Myocyte (in vitro differentiated cells): ENCODE measurements at regions not wholly inside any gene's neighbourhood (a gene's known extent, or its start where the extent isn't known, plus 50 kb on each side); places are given as distances from the start of the nearest gene placed in this dataset.
A peak's percentile ranks its signal among the peaks of the same experiment; 100 is the strongest.

Experiments
- DNase-seq: peaks from one replicate; pipeline ENCODE4 v3.0.0-alpha.2; 2012; ENCODE audit warnings: low read depth

DNA sequence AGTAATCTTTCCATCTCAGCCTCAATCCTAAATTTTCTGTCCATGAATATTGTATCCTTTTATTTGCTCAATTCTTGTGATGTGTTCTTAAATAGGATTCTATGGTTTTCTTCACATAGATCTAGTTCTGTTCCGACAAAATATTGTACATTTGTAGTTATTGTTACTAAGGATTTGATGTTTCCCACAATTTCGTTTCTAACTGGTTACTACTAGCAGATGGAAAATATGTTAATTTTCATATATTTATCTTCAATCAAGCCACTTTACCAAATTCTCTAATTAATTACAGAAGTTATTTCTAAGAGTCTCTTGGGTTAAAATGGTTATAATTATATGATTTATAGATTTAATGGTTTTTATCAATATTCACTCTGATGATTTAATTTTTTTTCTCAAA is 60.3 kb downstream of the SEC61B start:
- no peak for DNase-seq

DNA sequence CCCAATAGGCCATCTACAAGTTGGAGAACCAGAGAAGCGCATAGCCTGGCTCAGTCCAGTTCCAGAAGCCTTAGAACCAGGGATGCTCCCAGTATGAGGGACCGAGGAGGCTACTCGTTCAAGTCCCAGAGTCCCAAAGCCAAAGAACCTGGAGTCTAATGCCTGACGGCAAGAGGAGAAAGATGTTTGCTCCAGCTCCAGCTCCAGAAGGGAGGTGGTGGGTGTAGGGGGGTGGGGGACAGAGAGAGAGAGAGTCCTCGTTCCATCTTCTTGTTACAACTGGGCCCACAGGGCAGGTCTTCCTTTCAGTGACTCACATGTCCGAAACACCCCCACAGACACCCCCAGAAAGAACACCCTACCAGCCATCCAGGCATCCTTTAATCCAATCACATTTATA is 63.9 kb downstream of the SEC61B start:
- DNase-seq = no peak

DNA sequence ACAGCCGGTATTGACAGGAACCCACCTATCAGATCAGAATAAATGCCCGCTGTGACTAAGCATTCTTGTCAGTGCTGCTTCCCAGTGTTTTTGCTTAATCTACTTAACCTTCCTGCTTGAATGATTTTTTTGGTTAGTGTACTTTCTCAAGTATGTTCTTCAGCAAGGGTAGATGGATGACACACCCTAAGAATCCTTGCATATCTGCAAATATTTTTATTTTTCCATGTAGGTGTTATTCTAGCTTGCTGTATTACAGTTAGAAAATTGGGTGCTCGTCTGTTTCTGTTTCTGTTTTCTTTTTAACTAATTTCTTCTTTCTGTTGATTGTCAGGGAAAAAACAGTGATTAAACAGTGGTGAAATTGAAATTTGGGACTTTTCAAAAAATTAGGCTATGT is 64.5 kb downstream of the SEC61B start:
- DNase-seq = no peak

DNA sequence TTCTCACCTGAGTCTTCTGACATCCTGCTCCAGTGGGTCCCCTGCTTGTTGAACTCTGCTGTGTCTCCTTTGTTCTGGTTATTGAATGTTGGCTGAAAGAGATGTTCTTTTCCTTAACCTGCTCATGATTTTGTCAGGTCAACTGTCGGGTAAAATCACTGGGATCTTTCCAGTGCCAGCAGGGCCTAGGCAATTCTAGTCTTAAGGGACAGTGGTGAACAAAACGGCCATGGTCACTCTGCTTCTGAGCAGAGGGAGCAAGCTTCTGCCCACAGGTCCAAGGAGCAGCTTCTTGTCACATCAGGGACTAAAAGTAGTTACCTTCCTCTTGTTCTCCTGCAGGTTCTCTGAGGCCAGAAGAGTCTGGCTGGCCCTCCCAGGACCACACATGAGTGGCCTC is 65.6 kb downstream of the SEC61B start:
- DNase-seq = no peak

DNA sequence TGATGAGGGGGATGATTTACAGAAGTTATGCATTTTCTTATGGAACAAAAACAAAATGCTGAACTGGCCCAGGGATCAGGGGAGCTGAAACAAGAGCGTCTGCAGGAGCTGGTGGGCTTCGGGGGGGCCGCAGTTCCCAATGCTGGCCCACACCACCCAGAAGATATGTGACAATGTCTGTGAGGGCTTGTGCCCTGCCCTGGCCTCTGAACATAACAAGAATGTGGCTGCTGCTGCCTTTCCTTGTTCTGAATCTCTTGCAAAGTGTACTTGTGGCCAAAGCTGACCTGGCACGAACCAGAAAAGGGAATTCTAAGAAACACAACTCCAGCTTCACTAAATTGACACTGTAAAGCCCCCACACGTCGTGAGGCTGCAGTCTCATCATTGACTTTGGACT is 66.7 kb downstream of the SEC61B start:
- no peak for DNase-seq

DNA sequence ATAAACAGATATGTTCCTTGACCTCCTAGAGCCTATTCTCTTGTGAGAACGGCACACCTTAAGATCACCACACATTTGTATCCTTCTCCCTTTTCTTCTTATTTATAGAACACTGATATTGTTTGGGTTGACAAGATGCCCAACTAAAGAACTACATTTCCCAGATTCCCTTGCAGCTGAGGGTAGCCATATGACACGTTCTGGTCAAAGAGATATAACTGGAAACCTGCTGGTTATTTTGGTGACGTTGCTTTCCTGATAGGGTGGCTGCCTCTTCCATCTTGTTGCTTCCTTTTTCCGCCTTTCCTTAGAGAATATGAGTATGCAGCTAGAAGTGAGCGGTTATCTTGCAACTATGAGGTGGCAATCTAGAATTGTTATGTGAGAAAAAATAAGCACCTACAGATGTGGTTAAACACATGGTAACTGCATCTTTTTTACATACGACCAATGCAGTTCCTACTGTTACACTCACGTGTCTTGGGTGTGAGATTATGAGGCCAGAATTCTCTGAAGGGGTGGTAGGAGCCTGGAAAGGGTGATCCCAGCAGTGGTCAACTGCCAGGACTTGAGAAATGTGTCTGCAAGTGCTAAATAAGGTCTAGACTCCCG is 72.9 kb downstream of the SEC61B start:
- peak; percentile 8 for DNase-seq

DNA sequence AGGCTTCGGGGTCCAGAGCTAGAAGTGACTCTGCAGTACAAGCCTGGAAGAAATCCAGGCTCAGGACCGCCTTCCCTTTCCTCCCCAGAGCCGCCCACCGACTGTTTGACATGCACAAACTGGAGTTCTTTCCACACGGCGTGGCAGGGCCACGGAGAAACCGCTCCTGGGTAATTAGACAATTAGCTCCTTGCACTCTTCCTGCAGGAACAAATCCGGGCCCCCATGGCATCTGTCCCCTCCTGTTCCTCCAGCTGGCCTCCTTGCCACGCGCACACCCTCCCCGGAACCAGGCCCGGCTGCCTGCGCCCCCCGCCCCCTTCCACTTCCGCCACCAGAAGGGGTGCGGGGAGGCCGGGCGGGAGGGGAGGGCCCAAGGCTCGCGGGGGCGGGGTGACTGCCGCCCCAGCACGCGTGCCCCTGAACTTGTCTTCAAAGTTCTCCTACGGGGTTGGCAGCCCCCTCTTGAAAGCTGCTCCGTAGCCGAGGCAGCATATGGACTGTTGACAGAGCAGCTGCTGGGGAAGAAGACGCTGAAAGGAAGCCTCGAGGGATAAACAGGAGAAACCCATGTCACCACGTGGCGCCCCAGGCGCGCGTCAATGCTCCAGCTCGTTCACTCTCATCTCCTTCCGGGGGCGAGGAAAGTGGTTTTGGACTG is 74.3 kb downstream of the SEC61B start:
- DNase-seq = no peak

DNA sequence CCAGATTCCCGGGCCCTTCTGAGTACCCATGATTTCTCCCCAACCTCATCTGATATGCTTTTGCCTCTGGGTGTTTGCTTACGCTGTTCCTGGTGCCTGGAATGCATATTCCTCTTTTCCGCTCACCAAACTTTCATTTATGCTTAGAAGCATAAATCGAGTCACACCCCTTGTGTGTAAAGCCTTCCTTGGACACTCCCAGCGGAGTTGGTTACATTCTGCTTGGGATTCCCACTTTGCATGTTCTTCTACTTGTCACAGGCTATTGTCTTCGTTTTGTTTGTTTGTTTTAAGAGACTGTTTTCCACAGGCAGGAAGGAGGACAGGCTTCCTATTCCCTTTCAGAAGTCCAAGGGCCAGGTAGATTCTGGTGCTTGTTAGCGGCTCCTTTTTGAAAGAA is 76.5 kb downstream of the SEC61B start:
- no peak for DNase-seq

DNA sequence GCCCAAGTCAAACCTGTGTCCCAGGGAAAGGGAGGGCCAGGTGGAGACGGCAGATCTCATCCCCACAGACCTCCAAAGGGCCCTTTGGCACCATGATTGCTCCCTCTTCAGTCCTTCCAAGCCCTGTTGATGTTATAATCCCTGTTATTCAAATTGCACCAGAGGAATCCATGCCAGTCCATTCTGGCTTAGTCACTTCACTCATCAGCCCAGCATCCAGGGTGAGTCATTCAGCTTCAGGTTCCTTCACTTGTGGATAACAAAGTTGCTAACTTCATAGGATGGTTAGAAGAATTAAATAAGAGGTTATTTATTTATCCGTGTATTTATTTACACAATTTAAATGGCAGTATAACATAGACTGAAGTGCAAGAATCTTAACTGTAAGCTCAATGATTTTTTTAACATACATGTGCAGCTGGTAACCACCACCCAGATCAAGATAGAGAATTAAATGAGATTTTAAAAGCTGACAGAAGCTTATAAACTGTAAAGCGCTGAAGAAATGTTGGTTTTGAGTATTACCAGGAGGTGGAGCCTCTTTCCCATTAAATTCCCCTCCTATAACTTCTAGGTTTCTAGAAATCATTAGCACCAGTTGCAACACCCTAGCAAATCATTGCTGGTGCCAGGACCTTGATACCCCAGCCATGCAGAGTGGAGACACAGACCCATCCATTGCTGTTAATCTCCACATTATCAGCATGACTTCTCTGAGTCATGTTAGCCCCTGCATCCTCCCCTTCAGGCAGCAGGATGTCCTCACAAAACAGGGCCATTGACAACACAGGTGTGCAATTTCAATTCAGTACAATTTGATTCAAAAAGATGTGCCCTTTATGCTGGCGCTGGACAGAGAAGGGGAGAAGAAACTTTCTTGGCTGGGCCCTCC is 77.4 kb downstream of the SEC61B start:
- peak; percentile 65 for DNase-seq

DNA sequence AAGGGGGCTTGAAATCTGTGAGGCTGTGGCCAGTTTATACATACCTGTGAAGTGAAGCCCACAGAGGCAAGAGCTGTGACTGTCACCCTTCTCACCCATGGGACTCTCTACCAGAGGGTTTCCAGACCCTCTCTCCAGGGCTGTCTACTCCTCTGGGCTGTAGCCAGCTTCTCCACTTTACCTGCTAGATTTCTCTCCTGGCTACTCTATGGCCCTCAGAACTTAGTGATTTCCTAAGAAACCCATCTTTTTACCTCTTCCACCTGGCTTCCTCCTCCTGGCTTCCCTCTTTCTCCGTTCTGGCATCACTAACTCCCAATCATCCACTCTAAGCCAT is 78.0 kb downstream of the SEC61B start:
- DNase-seq = no peak

DNA sequence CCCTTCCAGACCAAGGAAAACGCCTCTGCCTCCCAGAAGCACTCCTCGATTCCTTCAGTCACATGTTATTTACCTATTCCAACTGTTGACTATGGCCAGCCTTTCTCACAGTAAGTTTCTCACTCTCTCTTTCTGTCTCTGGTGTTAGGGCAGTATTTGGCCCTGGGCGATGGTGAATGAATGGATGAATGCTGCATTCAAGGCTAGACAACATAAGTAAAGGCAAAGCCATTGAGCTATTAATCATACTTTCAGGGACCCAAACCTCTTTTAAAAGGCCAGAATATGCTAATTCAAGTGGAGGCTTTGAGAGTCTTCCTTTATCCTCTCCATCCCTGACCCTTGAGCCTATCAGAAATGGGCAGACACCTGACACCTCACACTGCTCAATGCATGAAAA is 78.5 kb downstream of the SEC61B start:
- no peak for DNase-seq

DNA sequence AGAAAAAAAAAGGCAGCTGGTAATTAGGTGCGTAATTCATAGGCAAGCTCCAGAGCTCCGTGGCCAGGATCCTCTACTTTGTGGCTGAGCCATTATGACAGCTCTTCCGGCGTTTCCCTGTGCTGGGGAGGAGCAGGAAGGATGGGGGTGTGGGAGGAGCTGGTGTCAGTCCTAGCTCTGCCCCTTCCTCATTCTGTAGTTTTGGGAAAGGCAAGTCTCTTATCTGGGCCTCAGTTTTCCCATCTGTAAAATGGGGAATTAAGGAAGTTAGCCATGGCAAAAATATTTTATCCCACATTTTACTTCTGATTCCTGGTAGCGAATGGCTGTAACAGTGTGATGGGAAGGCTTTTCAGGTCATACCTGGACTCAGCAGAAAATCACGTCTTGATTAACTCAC is 81.1 kb downstream of the SEC61B start:
- DNase-seq = no peak

DNA sequence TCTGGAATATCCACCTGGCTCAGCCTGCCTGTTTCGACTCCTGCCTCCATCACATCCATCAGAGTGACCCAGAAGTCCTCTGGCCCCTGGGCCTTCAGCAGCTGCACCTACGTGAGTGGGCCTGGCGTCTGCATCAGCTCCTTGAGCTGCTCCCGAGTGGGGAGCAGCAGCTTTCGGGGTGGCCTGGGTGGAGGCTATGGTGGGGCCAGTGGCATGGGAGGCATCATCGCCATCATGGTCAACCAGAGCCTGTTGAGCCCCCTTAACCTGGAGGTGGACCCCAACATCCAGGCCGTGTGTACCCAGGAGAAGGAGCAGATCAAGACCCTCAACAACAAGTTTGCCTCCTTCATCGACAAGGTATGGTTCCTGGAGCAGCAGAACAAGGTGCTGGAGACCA is 83.0 kb downstream of the SEC61B start:
- DNase-seq = no peak

DNA sequence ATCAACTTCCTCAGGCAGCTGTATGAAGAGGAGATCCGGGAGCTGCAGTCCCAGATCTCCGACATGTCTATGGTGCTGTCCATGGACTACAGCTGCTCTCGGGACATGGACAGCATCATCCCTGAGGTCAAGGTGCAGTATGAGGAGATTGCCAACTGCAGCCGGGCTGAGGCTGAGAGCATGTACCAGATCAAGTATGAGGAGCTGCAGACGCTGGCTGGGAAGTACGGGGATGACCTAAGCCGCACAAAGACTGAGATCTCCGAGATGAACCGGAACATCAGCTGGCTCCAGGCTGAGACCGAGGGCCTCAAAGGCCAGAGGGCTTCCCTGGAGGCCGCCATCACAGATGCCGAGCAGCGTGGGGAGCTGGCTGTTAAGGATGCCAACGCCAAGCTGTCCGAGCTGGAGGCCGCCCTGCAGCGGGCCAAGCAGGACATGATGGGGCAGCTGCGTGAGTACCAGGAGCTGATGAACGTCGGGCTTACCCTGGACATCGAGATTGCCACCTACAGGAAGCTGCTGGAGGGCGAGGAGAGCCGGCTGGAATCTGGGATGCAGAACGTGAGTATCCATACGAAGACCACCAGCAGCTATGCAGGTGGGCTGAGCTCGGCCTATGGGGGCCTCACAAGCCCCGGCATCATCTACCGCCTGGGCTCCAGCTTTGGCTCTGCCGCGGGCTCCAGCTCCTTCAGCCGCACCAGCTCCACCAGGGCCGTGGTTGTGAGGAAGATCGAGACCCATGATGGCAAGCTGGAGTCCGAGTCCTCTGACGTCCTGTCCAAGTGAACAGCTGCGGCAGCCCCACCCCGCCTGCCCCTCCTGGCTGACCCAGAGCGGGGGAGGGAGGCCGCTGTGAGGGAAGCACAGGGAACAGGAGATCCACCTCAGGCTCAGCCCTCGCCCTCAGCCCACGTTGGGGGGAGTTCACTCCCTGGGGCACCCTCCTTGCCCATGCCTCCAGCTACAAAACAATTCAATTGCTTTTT is 84.0 kb downstream of the SEC61B start:
- DNase-seq = peak; percentile 49

DNA sequence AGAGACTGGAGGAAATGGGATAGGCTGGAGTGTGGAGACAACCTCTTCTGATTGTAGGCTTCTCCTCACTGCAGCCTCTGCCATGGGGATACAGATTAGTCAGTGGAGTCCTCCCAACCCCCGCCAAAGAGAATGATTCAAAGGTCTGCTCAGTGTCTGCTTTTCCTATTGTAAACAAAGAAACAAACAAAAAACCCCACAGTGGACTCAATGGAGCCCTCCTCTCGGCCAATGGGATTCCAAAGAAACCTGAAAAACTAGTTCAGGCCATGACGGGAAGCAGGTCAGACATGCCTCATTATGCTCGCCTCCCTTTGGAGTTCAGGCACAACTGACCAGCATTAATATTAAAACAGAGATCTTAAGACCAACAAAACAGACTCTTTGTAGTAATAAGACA is 85.8 kb downstream of the SEC61B start:
- DNase-seq = no peak

DNA sequence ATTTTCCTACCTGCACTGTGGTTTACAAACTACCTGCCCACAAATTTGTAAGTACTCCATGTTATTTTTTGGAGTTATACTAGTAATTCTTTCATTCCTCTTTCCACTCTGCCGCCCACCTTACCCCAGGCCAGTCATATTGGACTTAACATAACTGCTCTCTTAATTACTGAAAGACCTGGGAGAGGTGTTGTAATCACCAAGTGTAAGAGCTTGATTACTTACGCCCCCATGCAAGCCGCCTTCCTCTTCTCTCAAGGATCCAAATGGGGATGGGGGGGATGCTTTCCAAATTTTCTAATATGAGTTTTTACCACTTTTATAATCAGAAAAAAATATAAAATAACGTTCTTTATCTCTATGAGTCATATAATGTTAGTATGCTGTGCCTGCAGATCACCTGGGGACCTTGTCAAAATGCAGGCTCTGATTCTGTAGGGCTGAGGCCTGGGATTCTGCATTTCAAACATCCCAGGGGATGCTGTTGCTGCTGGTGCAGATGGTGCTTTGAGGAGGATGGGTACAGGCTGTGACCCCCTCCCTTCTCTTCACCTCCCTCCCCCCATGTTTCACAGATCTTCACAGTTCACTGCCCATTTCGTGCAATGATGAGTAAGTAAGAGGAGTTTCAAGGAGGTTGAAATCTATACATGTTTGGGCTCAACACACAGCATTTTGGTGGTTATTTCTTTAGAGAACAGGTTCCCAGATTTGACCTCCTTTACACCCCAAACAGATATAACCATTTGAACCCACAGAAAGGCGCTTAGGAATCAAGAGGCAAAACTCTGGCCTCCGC is 87.3 kb downstream of the SEC61B start:
- DNase-seq = no peak

DNA sequence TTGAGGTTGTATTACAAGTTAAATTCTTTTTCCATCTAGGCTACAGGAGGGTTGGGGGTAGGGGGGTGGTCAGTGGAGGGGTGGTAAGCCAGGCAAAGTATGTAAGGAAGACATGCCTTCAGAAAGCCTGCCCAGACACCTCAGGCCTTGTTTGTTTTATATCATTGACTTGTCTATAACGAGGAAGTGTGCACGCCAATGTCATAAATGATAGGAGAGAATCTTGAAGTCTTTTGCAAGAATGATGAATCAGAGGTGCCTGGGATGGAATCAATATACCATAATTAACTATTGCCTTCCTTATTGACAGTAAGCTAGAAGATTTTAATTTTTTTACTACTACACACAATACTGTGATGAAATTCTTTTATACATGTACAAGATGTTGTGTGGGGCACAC is 90.7 kb downstream of the SEC61B start:
- DNase-seq = no peak

DNA sequence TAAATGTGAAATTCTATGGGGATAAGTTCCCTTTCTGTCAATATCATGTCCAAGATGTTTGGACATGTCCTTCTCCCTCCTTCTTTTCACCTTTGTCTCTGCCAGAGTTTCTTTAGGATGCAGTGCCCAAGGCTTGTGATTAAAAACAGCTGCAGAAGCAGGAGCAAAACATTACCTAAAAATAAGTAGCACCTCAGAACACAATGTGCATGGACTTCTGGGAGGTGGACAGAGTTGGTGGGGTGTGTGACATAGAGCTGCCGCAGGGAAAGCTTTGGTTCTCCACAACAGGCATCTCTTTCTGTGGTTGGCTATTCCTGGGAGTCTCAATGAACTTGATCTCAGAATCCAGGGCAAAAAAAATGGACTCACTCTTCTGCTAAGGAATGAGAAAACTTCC is 97.0 kb downstream of the SEC61B start:
- peak; percentile 15 for DNase-seq

DNA sequence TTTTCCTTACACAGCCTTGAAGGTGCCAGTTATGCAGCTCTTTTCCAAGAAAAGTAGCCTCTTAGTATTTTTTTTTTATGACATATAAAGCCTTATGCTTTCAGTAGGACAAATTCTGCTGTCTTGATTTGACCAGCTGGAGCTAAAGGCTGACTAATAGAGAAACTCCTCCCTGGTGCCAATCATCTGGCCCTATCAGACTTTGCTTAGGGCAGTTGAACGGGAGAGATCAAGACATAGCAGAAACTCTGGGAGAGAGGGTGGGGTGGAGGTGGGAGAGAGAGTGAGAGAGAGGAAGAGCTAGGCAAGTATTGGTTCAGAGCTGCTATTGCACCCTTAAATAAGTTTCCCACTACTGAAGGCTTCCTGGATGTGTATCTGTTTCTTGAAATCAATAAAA is 100.2 kb downstream of the SEC61B start:
- no peak for DNase-seq

DNA sequence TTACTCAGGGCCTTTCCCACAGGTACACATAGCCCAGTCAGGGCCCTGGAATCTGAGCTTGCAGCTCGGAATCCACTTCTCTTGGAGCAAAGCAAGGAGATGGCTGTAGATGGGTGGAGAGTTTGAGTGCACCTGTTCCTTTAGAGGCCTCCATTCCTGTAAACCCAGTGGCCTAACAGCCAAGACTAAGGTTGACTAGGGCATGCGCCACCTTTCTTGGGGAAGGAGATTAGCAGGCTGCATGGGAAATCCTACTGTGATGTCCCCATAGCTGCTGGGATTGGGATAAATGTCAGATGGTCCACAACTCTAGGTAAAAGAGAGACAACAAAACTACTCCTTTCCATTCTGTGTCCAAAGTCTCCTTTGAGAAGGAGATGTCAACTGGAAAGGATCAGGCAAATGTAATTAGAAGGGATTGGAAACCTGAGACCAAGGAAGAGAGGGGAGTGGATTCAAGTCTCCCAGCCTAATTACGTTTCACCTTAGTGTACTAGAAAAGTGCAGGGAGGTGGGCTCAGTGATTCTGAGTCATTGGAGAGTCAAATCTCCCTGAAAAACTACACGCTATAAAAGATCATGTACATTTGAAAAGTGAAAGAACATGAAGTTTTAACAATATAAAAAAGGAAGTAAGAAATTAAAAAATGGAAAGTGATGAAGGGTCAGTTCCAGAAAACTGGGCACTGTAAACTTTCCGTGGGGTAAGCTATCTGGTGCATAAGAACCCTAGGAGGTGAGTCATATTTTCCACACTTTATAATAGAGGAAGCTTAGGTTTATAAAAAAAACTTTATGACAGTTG is 104.2 kb downstream of the SEC61B start:
- peak; percentile 8 for DNase-seq
